Panc1 (cell line): ENCODE measurements at regions not wholly inside any gene's neighbourhood (a gene's known extent, or its start where the extent isn't known, plus 50 kb on each side); places are given as distances from the start of the nearest gene placed in this dataset.
"Not testable (repeated sequence)": the region's sequence is repeated elsewhere in the genome, so short reads cannot be mapped to it uniquely, and the experiment has no call there.

Experiments used
- ATAC-seq: fragments of 200-7000 bp; cut with Tn5 transposase; 2 replicates; pipeline ENCODE4 v1.9.1; 2020; ENCODE audit warnings: mild to moderate bottlenecking, moderate library complexity
- BruUV-seq: library from RNA; stranded (reverse); fragments of 400-500 nt; replicated peaks from 2 replicates; lab custom pipeline; 2021; lab: Mats Ljungman, UMichigan
- CTCF ChIA-PET: fragments of 300-600 bp; sonication (Branson Sonifier 250); formaldehyde crosslinking; loops from one replicate; lab custom pipeline; 2022; ENCODE audit warnings: antibody characterized with exemption; lab: Charles Lee
- POLR2A ChIA-PET: fragments of 300-600 bp; sonication (Branson Sonifier 250); formaldehyde crosslinking; loops from one replicate; lab custom pipeline; 2022; ENCODE audit warnings: antibody characterized with exemption; lab: Charles Lee
- DNase-seq: peaks from one replicate; pipeline ENCODE4 v3.0.0-alpha.2; 2010; ENCODE audit warnings: low read depth, low spot score
- H3K27ac ChIP-seq: 2 replicates; pipeline ENCODE4 v1.5.1; 2011; ENCODE audit warnings: mild to moderate bottlenecking, low read length, inconsistent platforms
- H3K27me3 ChIP-seq: fragments of 200-500 bp; sonication (Bioruptor generic); 2 replicates; pipeline ENCODE4 v1.6.0; 2014; ENCODE audit warnings: low read length, inconsistent platforms; ENCODE audit not compliant: control insufficient read depth, insufficient read depth
- H3K36me3 ChIP-seq: fragments of 200-500 bp; sonication (Bioruptor generic); 2 replicates; pipeline ENCODE4 v1.5.1; 2014; ENCODE audit warnings: inconsistent platforms, mild to moderate bottlenecking, low read length, moderate library complexity; ENCODE audit not compliant: control insufficient read depth, insufficient read depth
- H3K4me1 ChIP-seq: 2 replicates; pipeline ENCODE4 v1.5.1; 2011; ENCODE audit warnings: inconsistent platforms, mild to moderate bottlenecking, low read length, moderate library complexity; ENCODE audit not compliant: control insufficient read depth, insufficient read depth
- H3K4me3 ChIP-seq, 2 experiments: 2 replicates each; pipeline ENCODE4 v1.5.1; 2011 to 2012; ENCODE audit warnings: low read depth in 2 of 2, low read length in 2 of 2, mild to moderate bottlenecking in 2 of 2, inconsistent platforms in 1 of 2, moderate library complexity in 1 of 2
- H3K9me3 ChIP-seq: fragments of 200-500 bp; sonication (Bioruptor generic); 2 replicates; pipeline ENCODE4 v1.5.1; 2014; ENCODE audit warnings: low read depth, mild to moderate bottlenecking, inconsistent platforms, low read length, moderate library complexity; ENCODE audit not compliant: control insufficient read depth, insufficient read depth
- CTCF ChIP-seq: fragments of 450-650 bp; IDR thresholded peaks from 2 replicates; pipeline ENCODE4 v1.5.1; 2017; ENCODE audit warnings: mild to moderate bottlenecking
- POLR2AphosphoS5 ChIP-seq: IDR thresholded peaks from 2 replicates; pipeline ENCODE4 v1.6.1; 2012; ENCODE audit warnings: mild to moderate bottlenecking, low read depth, low read length, moderate library complexity
- SIN3A ChIP-seq: IDR thresholded peaks from 2 replicates; pipeline ENCODE4 v1.6.1; 2012; ENCODE audit warnings: low read depth, mild to moderate bottlenecking, low read length, moderate library complexity, borderline replicate concordance; ENCODE audit not compliant: insufficient read depth
- TCF7L2 ChIP-seq: IDR thresholded peaks from 2 replicates; pipeline ENCODE4 v1.6.1; 2011; ENCODE audit warnings: mild to moderate bottlenecking, low read depth, low read length, inconsistent platforms
- in situ Hi-C: cut with HindIII; loops from 2 replicates; pipeline ENCODE4 v1.10.0; 2016; ENCODE audit warnings: low sequenced_read_pairs, low pct_unique_long_range_greater_than_20kb
- intact Hi-C: fragments of 100-400 bp; cut with micrococcal nuclease; formaldehyde crosslinking; loops from one replicate; pipeline ENCODE4 v1.10.0; 2022; ENCODE audit not compliant: unreplicated experiment
- TF ChIP-seq, protein P1 (sequence below), 2 experiments: IDR thresholded peaks; 2 replicates each; pipeline ENCODE4 v1.6.1; 2011 to 2012; ENCODE audit warnings: low read depth in 2 of 2, control low read depth in 1 of 2, low read length in 1 of 2, mild to moderate bottlenecking in 1 of 2, moderate library complexity in 1 of 2; ENCODE audit not compliant: insufficient read depth in 1 of 2

DNA sequence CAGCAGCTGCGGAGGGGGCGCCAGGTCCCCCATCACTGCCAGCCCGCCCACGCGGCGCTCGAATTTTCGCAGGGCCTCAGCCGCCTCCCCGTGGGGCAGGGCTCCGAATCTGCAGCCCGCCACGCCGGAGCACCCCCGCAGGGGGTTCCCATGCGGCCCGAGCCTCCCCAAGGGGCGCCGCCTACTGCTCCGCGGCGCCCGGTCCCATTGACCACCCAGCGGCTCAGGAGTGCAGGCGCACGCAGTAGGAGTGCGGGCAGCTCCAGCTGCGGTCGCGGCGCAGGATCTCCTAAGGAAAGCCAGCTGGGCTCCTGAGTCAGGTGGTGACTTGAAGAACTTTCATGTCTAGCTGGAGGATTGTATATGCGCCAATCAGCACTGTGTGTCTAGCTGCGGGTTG lies 155.3 kb upstream of the RREB1 start:
- Histone ChIP-seq H3K4me3 (no peak overlapping the region), H3K27me3 (no peaks in the 10 kb centered on the region), H3K36me3 (no peaks in the 10 kb centered on the region), H3K4me1 (no peaks in the 10 kb centered on the region), H3K27ac (no peak overlapping the region), H3K9me3 (peaks cover 8% of the 10 kb centered on the region; the same call in 1 of the 2 replicates)
- CTCF ChIA-PET, result no interaction called here
- in situ Hi-C loops (no loop called here), intact Hi-C loops (no loop called here)
- POLR2A ChIA-PET, result no interaction called here
- TF ChIP-seq, protein P1, sequence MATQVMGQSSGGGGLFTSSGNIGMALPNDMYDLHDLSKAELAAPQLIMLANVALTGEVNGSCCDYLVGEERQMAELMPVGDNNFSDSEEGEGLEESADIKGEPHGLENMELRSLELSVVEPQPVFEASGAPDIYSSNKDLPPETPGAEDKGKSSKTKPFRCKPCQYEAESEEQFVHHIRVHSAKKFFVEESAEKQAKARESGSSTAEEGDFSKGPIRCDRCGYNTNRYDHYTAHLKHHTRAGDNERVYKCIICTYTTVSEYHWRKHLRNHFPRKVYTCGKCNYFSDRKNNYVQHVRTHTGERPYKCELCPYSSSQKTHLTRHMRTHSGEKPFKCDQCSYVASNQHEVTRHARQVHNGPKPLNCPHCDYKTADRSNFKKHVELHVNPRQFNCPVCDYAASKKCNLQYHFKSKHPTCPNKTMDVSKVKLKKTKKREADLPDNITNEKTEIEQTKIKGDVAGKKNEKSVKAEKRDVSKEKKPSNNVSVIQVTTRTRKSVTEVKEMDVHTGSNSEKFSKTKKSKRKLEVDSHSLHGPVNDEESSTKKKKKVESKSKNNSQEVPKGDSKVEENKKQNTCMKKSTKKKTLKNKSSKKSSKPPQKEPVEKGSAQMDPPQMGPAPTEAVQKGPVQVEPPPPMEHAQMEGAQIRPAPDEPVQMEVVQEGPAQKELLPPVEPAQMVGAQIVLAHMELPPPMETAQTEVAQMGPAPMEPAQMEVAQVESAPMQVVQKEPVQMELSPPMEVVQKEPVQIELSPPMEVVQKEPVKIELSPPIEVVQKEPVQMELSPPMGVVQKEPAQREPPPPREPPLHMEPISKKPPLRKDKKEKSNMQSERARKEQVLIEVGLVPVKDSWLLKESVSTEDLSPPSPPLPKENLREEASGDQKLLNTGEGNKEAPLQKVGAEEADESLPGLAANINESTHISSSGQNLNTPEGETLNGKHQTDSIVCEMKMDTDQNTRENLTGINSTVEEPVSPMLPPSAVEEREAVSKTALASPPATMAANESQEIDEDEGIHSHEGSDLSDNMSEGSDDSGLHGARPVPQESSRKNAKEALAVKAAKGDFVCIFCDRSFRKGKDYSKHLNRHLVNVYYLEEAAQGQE (IDR thresholded peaks at IDR 0.05; ENCODE audit: insufficient read depth in 1 of 2, low read depth in 2 of 2, low read length in 1 of 2), result no peak
- TF ChIP-seq TCF7L2, result no peak
- no peak for TF ChIP-seq CTCF
- TF ChIP-seq SIN3A, result no peak
- no peak for TF ChIP-seq POLR2AphosphoS5
- ATAC-seq (no peak), DNase-seq (no peak)
- BruUV-seq, result no TSS peak

- intact Hi-C loops, POLR2A ChIA-PET, DNase-seq, H3K9me3 ChIP-seq, BruUV-seq, H3K4me3 ChIP-seq, H3K4me1 ChIP-seq, H3K27me3 ChIP-seq, CTCF ChIA-PET, H3K27ac ChIP-seq, in situ Hi-C loops, ATAC-seq, H3K36me3 ChIP-seq: not testable (repeated sequence)
Observed at GRCh38 chr6:6952927-6953326, 154.8 kb upstream of the RREB1 start.

DNA sequence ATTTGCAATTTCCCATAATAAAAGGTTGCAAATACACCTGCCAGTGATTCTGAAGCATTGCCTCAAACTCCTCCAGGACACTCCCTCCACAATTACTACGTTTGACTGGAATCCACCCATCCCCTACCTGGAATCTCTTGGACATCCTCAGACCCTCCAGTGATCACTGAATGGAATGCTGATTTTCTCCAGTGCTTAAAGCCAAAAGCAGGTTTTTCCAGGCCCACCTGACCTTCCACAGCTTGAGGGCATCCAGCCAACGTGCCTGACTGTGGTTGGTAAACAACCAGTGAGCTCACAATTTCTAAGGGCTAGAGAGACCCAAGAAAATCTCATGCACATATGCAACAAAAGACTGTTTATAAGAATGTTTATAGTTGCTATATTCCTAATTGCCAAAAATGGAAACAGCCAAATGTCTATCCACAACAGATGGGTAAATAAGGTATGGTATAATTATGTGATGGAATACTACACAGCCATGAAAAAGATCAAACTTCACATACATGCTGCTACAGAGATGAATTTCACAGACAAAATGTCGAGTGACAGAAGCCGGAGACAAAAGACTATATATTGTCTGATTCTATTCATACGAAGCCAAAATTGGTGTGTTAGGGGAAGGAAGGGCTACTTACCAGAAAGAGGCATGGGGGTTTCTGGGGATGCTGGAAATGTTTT lies 147.1 kb upstream of the RREB1 start:
- Histone ChIP-seq H3K4me1 (no peaks in the 10 kb centered on the region), H3K9me3 (no peaks in the 10 kb centered on the region), H3K27me3 (no peaks in the 10 kb centered on the region), H3K27ac (no peak overlapping the region), H3K4me3 (no peak overlapping the region), H3K36me3 (no peaks in the 10 kb centered on the region)
- ATAC-seq, result no peak
- intact Hi-C loops, result no loop called here
- ChIA-PET POLR2A (interaction anchor here (0.6 kb wide), 1 partner anchor 276 kb away, joined by 5 read pairs; no protein-coding TSS in a partner anchor), CTCF (no interaction called here)
- in situ Hi-C loops, result no loop called here
- TF ChIP-seq, protein P1 (IDR thresholded peaks at IDR 0.05; ENCODE audit: insufficient read depth in 1 of 2, low read depth in 2 of 2, low read length in 1 of 2), result no peak
- no peak for TF ChIP-seq CTCF
- no peak for TF ChIP-seq POLR2AphosphoS5
- no peak for TF ChIP-seq TCF7L2
- TF ChIP-seq SIN3A, result no peak
- BruUV-seq, result no TSS peak
- DNase-seq, result no peak
